Subcutaneous abdominal adipose tissue (tissue), 5 donors: ENCODE measurements at regions not wholly inside any gene's neighbourhood (a gene's known extent, or its start where the extent isn't known, plus 50 kb on each side); places are given as distances from the start of the nearest gene placed in this dataset.

Source experiments
- H3K27ac ChIP-seq: one replicate; pipeline ENCODE4 v1.7.0; 2013; ENCODE audit warnings: low read depth, mild to moderate bottlenecking, inconsistent platforms, low read length, moderate library complexity
- H3K27me3 ChIP-seq, 5 donors: one replicate each; pipeline ENCODE4 v1.7.0; 2013; ENCODE audit warnings: low read length in 5 of 5, inconsistent platforms in 1 of 5; ENCODE audit not compliant: control insufficient read depth in 5 of 5, insufficient read depth in 4 of 5
- H3K36me3 ChIP-seq, 5 donors: one replicate each; pipeline ENCODE4 v1.7.0; 2013; ENCODE audit warnings: low read length in 5 of 5; ENCODE audit not compliant: control insufficient read depth in 5 of 5, insufficient read depth in 5 of 5
- H3K4me1 ChIP-seq, 5 donors: one replicate each; pipeline ENCODE4 v1.7.0; 2013; ENCODE audit warnings: low read length in 5 of 5, mild to moderate bottlenecking in 3 of 5, moderate library complexity in 1 of 5; ENCODE audit not compliant: control insufficient read depth in 5 of 5, insufficient read depth in 5 of 5
- H3K4me3 ChIP-seq, 5 donors: one replicate each; pipeline ENCODE4 v1.7.0; 2013; ENCODE audit warnings: low read length in 5 of 5, low read depth in 1 of 5
- H3K9ac ChIP-seq, 5 donors: one replicate each; pipeline ENCODE4 v1.7.0; 2013; ENCODE audit warnings: low read length in 5 of 5, mild to moderate bottlenecking in 4 of 5, moderate library complexity in 3 of 5
- H3K9me3 ChIP-seq, 5 donors: one replicate each; pipeline ENCODE4 v1.7.0; 2013; ENCODE audit warnings: low read length in 5 of 5; ENCODE audit not compliant: control insufficient read depth in 5 of 5
- donor health status: healthy.
- donor health status: healthy.
- donor health status: healthy.
- donor health status: healthy.
- donor health status: healthy.

GRCh38 chr12:76713130-76713529, 50.8 kb upstream of the ZDHHC17 start:
- Histone ChIP-seq H3K27ac (no peak overlapping the region), H3K27me3 (no peaks in the 10 kb centered on the region), H3K9ac (no peak overlapping the region), H3K4me1 (peaks cover 0 to 3% (median 0%) of the 10 kb centered on the region in 5 donors), H3K36me3 (no peaks in the 10 kb centered on the region), H3K9me3 (no peaks in the 10 kb centered on the region), H3K4me3 (no peak overlapping the region)

GRCh38 chr12:76713986-76714385, 49.9 kb upstream of the ZDHHC17 start:
- Histone ChIP-seq H3K27me3 (no peaks in the 10 kb centered on the region), H3K4me1 (peaks cover 0 to 3% (median 0%) of the 10 kb centered on the region in 5 donors), H3K36me3 (no peaks in the 10 kb centered on the region), H3K9ac (no peak overlapping the region), H3K9me3 (no peaks in the 10 kb centered on the region), H3K4me3 (no peak overlapping the region), H3K27ac (no peak overlapping the region)
